Activated T-cell treated with anti-CD3 and anti-CD28 coated beads for 4 hours (primary cell): ENCODE measurements at regions not wholly inside any gene's neighbourhood (a gene's known extent, or its start where the extent isn't known, plus 50 kb on each side); places are given as distances from the start of the nearest gene placed in this dataset.

Experiments used
- DNase-seq: peaks from one replicate; pipeline ENCODE4 v3.0.0-alpha.2; 2020

DNA sequence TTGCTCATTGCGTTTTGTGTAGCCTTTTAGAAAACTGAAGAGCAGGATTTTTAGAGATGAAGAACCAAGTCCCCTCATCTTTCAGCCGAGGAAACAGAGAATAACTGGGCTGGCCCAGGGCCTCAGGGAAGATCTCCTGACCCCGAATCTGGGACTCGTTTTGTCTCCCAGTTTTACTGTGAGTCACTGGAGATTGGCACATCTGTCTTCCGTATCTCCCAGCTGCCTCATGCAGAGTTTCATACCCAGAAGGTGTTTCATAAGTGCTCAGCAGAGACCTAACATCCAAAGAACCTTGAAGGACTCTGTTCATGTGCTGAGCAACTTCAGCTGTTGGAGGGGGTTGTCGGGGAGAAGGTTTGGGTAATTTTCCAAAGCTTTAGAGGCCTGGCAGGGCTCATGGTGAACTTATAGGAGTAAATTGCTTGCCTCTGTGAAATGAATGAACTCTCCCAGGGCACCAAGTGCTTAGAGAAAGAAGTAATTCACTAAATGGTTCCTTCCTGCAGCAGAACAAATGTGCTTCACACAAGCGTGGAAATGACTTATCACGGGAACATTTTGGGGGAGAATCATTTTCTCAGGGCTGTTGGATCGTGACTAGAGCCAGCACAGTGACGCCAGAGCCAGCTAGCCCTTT, 121.4 kb downstream of the FAM43A start:
- no peak for DNase-seq

DNA sequence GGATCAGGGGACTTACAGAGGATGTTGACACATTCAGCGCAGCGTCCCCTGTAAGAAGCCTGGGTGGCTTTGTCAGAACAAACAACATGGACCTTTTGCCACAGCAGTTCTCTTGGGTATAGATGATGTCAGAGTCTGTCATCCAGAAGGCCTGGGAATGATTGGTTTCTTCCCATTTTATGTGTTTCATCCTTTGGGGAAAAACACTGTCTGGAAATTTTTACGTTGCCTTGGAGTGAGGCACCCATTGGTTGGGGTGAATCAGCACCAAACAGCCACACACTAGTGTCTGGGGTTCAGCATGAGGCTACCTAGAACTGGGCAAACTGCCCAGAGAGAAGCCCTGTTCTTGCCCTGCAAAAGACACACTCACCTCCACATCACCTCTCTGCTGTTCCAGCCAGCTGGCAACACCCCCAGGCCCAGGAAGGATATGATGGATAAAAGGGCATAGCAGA, 123.0 kb downstream of the FAM43A start:
- no peak for DNase-seq

GRCh38 chr3:194809382-194809781, 123.7 kb downstream of the FAM43A start:
- DNase-seq = no peak

DNA sequence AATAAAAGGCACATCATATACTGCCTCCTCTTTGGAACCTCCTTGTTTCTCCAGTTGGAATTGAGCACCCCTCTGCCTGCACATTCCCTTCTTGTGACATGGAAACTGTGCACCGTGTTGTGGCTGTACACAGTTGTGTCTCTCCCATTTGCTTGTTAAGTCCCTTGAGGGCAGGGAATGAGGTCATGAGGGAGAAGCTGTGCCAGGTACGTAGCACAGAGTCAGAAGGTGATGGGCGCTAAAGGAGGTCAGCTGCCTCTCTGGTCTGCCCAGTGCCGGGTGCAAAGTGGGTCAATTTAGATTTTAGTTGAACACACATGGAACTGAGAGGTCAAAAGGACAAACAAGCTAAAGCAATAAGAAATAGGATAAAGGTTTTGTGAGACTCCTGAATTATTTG, 124.4 kb downstream of the FAM43A start:
- no peak for DNase-seq

DNA sequence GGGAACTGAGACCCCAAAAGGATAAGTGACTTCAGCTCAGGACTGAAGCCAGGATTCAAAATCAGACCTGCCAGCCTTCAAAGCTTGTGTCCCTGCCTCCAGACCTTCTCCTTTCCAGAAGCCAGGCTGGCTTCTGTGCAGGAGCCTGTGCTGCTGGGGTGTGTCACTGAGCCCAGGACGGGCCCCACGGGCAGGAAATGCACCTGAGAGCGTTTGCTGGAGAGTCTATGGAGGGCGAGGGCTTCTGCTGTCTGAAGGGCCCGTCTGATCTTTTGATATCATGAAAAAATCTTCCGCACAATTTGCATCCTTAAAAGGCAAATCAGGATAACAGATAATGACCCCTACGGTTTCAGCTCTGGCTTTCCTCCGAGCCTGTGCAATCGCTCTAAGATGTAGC, 125.4 kb downstream of the FAM43A start:
- DNase-seq = no peak

- DNase-seq = no peak
Measured at GRCh38 chr3:194812176-194812575, 126.5 kb downstream of the FAM43A start.

- no peak for DNase-seq
Measured at GRCh38 chr3:194814878-194815357, 129.2 kb downstream of the FAM43A start.

DNA sequence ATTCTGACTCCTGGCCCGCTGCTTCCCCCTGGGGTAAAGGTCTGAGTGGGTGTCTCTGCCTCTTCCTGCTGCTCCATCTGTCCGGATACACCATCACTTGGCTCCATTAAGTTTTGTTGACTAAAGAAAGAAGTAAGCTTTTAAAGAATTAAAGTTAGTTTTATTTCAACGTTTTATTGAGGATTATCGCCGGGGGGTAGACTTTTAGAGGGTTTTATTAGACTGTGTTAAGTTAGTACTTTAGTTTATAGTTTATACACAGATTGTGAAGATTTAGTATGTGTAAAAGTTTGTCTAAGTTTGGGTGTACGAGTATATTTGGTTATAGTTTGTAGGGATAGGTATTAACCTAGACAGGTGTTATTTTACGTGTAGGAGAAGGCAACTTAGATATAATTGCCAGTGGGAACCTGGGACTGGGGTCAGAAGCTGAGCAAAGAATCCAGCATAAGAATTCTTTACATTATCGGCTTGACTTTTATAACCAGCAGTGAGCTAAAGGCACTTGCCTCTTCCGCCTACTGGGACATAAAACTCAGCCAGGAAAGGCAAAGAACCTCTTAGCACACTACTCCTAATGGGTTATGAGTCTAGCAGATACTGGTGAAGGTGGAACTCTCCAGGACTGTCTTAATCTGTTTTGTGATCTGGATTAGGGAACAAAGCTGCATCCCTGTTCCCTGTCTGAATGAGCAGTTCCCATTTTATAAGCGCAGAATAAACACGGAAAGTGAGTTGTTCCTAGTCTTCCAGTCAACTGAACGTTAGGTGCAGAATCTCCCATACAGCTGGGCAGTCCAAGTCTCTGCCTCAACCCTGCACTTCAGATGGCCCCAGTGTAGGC, 131.3 kb downstream of the FAM43A start:
- no peak for DNase-seq

- no peak for DNase-seq
Measured at GRCh38 chr3:194817592-194817930, 131.9 kb downstream of the FAM43A start.

- DNase-seq = no peak
Measured at GRCh38 chr3:194817936-194818335, 132.3 kb downstream of the FAM43A start.

DNA sequence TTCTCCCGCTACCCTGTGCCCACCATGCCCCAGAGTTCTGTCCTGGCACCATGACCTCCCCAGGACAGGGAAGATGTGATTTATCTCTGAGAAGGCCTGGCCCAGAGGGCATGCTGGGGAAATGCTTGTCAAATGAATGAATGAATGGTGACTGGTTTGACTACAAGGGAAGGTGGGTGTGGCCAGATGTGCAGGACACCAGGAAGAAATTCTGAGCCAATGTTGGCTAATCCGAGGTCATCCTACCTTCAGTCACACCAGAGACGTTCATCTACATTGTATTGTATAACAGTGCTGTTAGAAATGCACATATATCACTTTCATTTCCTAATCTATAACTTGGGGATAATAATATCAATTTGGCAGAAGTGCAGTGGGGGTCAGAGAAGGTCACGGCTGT, 138.4 kb downstream of the FAM43A start:
- no peak for DNase-seq

- no peak for DNase-seq
Measured at GRCh38 chr3:194824701-194825111, 139.0 kb downstream of the FAM43A start.

DNA sequence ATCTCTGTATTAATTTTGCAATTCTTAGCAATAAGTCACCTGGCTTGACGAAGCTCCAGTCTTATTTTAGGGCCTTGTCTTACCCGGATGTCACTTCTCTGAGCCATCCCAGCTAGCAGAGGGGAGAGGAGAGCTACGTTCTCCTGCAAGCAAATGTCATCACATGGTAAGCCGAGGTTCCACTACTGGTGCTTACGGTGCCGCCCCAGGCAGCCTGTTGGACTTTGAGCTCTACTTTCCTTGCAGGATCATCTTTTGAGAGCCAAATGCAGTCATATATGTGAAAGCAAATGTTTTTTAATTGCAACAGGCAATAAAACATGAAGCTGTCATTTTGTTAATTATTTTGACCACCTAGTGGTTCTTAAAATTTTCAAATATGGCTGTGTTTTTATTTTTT, 140.9 kb downstream of the FAM43A start:
- no peak for DNase-seq

DNA sequence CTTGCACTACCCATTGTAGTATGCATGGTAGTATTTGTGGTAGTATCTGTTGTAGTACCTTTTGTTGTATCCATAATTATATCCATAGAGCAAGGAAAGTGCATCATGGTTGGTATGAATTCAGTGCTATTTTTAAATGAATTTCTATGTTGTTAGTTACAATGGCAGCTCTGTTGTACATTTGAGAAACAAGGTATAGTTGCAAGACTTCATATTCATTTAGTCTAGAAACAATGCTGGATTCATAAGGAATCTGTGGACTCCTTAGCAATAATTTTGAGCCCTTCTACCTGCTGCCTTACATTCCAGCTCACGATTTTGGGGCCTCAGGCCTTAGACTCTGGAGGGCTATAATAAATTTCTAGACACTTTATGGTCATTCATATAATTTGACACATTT, 141.8 kb downstream of the FAM43A start:
- DNase-seq = no peak

GRCh38 chr3:194828116-194828515, 142.4 kb downstream of the FAM43A start:
- DNase-seq = no peak

GRCh38 chr3:194828926-194829325, 143.2 kb downstream of the FAM43A start:
- DNase-seq = no peak

DNA sequence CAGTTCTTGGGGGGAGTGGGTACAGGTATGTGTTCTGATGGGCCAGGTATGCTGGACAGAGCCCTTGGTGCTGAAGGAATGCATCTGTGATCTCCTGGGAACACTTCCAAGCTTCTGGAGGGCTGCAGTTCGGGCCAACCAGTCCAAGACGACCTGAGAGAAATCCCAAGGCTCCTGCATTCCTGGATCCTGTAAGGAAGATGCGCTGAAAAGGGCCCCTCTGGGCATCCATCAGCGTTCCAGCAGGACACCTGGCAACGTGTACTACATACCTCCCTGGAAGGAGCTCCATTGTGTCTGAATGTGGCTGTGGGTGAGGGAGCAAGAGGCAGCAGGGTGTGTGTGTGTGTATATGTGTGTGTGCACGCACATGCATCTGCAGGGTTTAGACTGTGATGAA, 144.7 kb downstream of the FAM43A start:
- no peak for DNase-seq

- no peak for DNase-seq
Measured at GRCh38 chr3:194830978-194831377, 145.3 kb downstream of the FAM43A start.

- DNase-seq = no peak
Measured at GRCh38 chr3:194832346-194833104, 146.8 kb downstream of the FAM43A start.

- no peak for DNase-seq
Measured at GRCh38 chr3:194833114-194833910, 147.6 kb downstream of the FAM43A start.

DNA sequence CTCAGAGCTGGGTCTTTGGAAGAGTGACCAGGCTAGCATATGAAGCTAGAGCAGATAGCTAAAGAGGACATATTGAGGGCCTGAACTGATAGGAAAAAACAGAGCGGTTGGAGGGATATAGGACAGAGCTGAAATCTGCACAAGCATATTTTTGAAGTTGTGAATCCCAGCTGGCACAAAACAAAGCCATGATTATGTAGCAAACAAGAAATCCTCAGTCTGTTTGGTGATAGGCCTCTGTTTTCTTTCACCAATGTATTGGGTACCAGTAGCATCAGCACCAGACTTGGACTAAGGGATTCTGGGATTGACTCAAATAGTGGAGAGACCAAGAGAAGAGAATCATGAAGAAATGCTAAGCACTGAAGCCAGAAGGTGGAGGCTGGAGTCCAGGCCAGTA, 151.0 kb downstream of the FAM43A start:
- DNase-seq = no peak

DNA sequence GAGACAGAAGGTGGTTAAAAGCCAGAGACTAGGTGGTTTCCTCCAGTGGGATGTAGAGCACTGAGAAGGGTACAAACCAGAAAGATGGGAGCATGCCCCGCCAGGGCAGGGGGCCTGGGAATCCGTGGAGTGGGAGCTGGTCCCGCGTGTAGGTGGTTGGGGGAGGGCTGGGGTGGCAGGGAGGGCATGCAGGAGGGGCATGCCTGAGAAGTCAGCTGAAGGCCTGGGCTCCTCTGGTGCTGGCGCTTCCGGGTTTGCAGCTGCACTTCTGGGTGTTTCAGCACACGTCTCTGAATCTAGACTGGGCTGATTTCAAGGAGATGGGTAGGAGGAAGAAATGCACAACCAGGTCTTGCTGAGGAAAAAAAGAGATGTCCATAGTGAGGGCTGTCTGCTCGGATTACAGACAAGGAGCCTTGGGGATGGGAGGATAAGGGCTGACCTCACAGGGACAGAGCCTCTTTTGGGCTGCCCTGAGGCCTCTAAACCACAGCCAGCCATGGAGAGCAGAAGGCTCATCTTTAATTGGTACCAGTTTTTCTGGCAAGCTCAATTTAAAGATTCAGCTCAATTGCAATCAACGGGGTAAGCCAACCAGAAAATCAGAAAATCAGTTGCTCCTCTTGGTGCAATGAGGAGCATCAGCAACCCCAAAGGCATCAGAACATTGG, 151.9 kb downstream of the FAM43A start:
- DNase-seq = no peak
